Transverse colon (tissue), 4 donors: ENCODE measurements at regions not wholly inside any gene's neighbourhood (a gene's known extent, or its start where the extent isn't known, plus 50 kb on each side); places are given as distances from the start of the nearest gene placed in this dataset.

Experiments used
- DNase-seq: peaks from one replicate; pipeline ENCODE4 v3.0.0-alpha.2; 2019
- H3K27ac ChIP-seq, 4 donors: fragments of 200-600 bp; sonication (generic); 2 replicates each; pipeline ENCODE4 v1.5.1; 2016 to 2018; ENCODE audit warnings: inconsistent platforms in 4 of 4
- H3K27me3 ChIP-seq: fragments of 200-600 bp; sonication (generic); 2 replicates; pipeline ENCODE4 v1.5.1; 2017; ENCODE audit warnings: inconsistent platforms
- H3K36me3 ChIP-seq, 4 donors: fragments of 200-600 bp; sonication (generic); 2 replicates each; pipeline ENCODE4 v1.5.1; 2017 to 2019; ENCODE audit warnings: inconsistent platforms in 4 of 4
- H3K4me1 ChIP-seq, 4 donors: fragments of 200-600 bp; sonication (generic); 2 replicates each; pipeline ENCODE4 v1.5.1; 2017 to 2020; ENCODE audit warnings: inconsistent platforms in 4 of 4
- H3K4me3 ChIP-seq, 4 donors: fragments of 200-600 bp; sonication (generic); 1 replicate in 1 of 4; 2 replicates in 3 of 4; pipeline versions ENCODE4 v1.5.1 to v1.6.1; 2017 to 2019; ENCODE audit warnings: inconsistent platforms in 4 of 4
- H3K9me3 ChIP-seq, 2 donors: fragments of 200-600 bp; sonication (generic); 2 replicates each; pipeline ENCODE4 v1.5.1; 2017 to 2019; ENCODE audit warnings: inconsistent platforms in 2 of 2
- CTCF ChIP-seq, 5 experiments: fragments of 200-600 bp in 3 of 5; fragments of 450-650 bp in 2 of 5; sonication (generic) in 3 of 5; IDR thresholded peaks; 1 replicate in 2 of 5; 2 replicates in 3 of 5; pipeline ENCODE4 v1.5.1; 2016 to 2017; ENCODE audit warnings: antibody characterized with exemption in 5 of 5, inconsistent platforms in 3 of 5, mild to moderate bottlenecking in 2 of 5, moderate library complexity in 1 of 5
- EP300 ChIP-seq: sonication (generic); formaldehyde crosslinking; IDR thresholded peaks from one replicate; pipeline ENCODE4 v1.6.1; 2017; ENCODE audit warnings: antibody characterized with exemption, low read depth
- POLR2A ChIP-seq: fragments of 450-650 bp; IDR thresholded peaks from one replicate; pipeline ENCODE4 v1.6.1; 2016; ENCODE audit warnings: antibody characterized with exemption, mild to moderate bottlenecking, moderate library complexity
- POLR2AphosphoS5 ChIP-seq, 3 donors: sonication (generic); formaldehyde crosslinking; IDR thresholded peaks; one replicate each; pipeline ENCODE4 v1.6.1; 2016; ENCODE audit warnings: antibody characterized with exemption in 3 of 3
- WGBS, 2 donors: methylation state at CpG; one replicate each; pipeline ENCODE4 v1.1.5; 2018; ENCODE audit warnings: low coverage in 1 of 2; 5-methylcytosine and 5-hydroxymethylcytosine counted together
- in situ Hi-C, 4 donors: fragments of 200-750 bp; cut with MboI; loops; one replicate each; pipeline versions ENCODE4 v1.15.0 to v1.15.1; 2017; ENCODE audit warnings: low sequenced_read_pairs in 3 of 4, low pct_ligation_motif_present in 1 of 4, low pct_unique_long_range_greater_than_20kb in 1 of 4
- intact Hi-C: fragments of 100-400 bp; cut with DNase I; formaldehyde crosslinking; loops from one replicate; pipeline ENCODE4 v1.15.1; 2023; ENCODE audit warnings: low total_unique reads

- Histone ChIP-seq H3K36me3 (no peaks in the 10 kb centered on the region), H3K27me3 (no peaks in the 10 kb centered on the region), H3K4me3 (no peak overlapping the region), H3K4me1 (no peaks in the 10 kb centered on the region), H3K27ac (no peak overlapping the region), H3K9me3 (no peaks in the 10 kb centered on the region)
- in situ Hi-C loops, result no loop called here
- DNase-seq, result no peak
- intact Hi-C loops, result no loop called here
- TF ChIP-seq POLR2AphosphoS5 (IDR thresholded peaks at IDR 0.05) (no peak), EP300 (no peak), POLR2A (no peak), CTCF (IDR thresholded peaks at IDR 0.05) (no peak)
- WGBS, 2 donors, result 59 to 71% methylated on average over 1 of the region's 1 CpG
Measured at GRCh38 chr10:83553366-83553765, 585.9 kb upstream of the GHITM start.

- intact Hi-C loops, result no loop called here
- no peak for TF ChIP-seq POLR2A
- no peak for TF ChIP-seq POLR2AphosphoS5 (IDR thresholded peaks at IDR 0.05)
- no peak for TF ChIP-seq EP300
- H3K4me3 ChIP-seq, result no peak overlapping the region
- H3K4me1 ChIP-seq, result no peaks in the 10 kb centered on the region
- in situ Hi-C loops, result no loop called here
- no peak overlapping the region for H3K27ac ChIP-seq
- no peaks in the 10 kb centered on the region for H3K9me3 ChIP-seq
- H3K36me3 ChIP-seq, result no peaks in the 10 kb centered on the region
- H3K27me3 ChIP-seq, result no peaks in the 10 kb centered on the region
- DNase-seq, result no peak
Measured at GRCh38 chr10:83555264-83555663, 584.0 kb upstream of the GHITM start.

- no peak for DNase-seq
- Histone ChIP-seq H3K4me1 (no peaks in the 10 kb centered on the region), H3K9me3 (no peaks in the 10 kb centered on the region), H3K27ac (no peak overlapping the region), H3K4me3 (no peak overlapping the region), H3K27me3 (no peaks in the 10 kb centered on the region), H3K36me3 (no peaks in the 10 kb centered on the region)
- 95 to 100% methylated on average over 2 to 3 of the region's 3 CpGs for WGBS, 2 donors
- in situ Hi-C loops, result no loop called here
- TF ChIP-seq POLR2AphosphoS5 (IDR thresholded peaks at IDR 0.05), result no peak
- TF ChIP-seq CTCF (IDR thresholded peaks at IDR 0.05), result no peak
- no peak for TF ChIP-seq EP300
- TF ChIP-seq POLR2A, result no peak
- intact Hi-C loops, result loop anchor here (5.0 kb wide), 1 partner anchor 40 kb away; no protein-coding TSS in a partner anchor
Measured at GRCh38 chr10:83562381-83562780, 576.9 kb upstream of the GHITM start.

GRCh38 chr10:83564889-83565588, 574.3 kb upstream of the GHITM start:
- H3K36me3 ChIP-seq, result no peaks in the 10 kb centered on the region
- WGBS, 2 donors, result 96 to 98% methylated on average over 8 to 32 of the region's 32 CpGs
- no peak overlapping the region for H3K27ac ChIP-seq
- in situ Hi-C loops, result no loop called here
- no peak for TF ChIP-seq POLR2A
- TF ChIP-seq EP300, result no peak
- no peak for TF ChIP-seq CTCF (IDR thresholded peaks at IDR 0.05)
- no peak for TF ChIP-seq POLR2AphosphoS5 (IDR thresholded peaks at IDR 0.05)
- no peak for DNase-seq
- H3K4me3 ChIP-seq, result no peak overlapping the region
- H3K27me3 ChIP-seq, result no peaks in the 10 kb centered on the region
- H3K4me1 ChIP-seq, result no peaks in the 10 kb centered on the region
- intact Hi-C loops, result loop anchor here (5.0 kb wide), 1 partner anchor 37 kb away; no protein-coding TSS in a partner anchor
- H3K9me3 ChIP-seq, result no peaks in the 10 kb centered on the region

- TF ChIP-seq POLR2AphosphoS5 (IDR thresholded peaks at IDR 0.05), result no peak
- TF ChIP-seq CTCF (IDR thresholded peaks at IDR 0.05), result no peak
- TF ChIP-seq EP300, result no peak
- TF ChIP-seq POLR2A, result no peak
- in situ Hi-C loops, result no loop called here
- no peak for DNase-seq
Measured at GRCh38 chr10:83572036-83572435, 567.3 kb upstream of the GHITM start.

More at GRCh38 chr10:83572036-83572435, 567.3 kb upstream of the GHITM start:
- intact Hi-C loops, result no loop called here
- H3K4me1 ChIP-seq, result no peaks in the 10 kb centered on the region
- H3K4me3 ChIP-seq, result no peak overlapping the region
- WGBS, 2 donors, result 68% methylated on average over 1 of the region's 1 CpG; no CpG with 5 or more reads in 1 of the 2 donors
- no peaks in the 10 kb centered on the region for H3K27me3 ChIP-seq
- H3K27ac ChIP-seq, result no peak overlapping the region
- no peaks in the 10 kb centered on the region for H3K9me3 ChIP-seq
- no peaks in the 10 kb centered on the region for H3K36me3 ChIP-seq
